ENCODE measurements at regions not wholly inside any gene's neighbourhood (a gene's known extent, or its start where the extent isn't known, plus 50 kb on each side); places are given as distances from the start of the nearest gene placed in this dataset.

- TF ChIP-seq CTCF (conservative IDR thresholded peaks at IDR 0.05; ENCODE audit: low read length), result no peak
- no peak for TF ChIP-seq EZH2phosphoT487 (IDR thresholded peaks at IDR 0.05; ENCODE audit: borderline replicate concordance)
These were observed 196.0 kb upstream of the EEA1 start for GRCh38 chr12:93125126-93125525.
